22Rv1 (cell line): ENCODE measurements at regions not wholly inside any gene's neighbourhood (a gene's known extent, or its start where the extent isn't known, plus 50 kb on each side); places are given as distances from the start of the nearest gene placed in this dataset.

Experiments used
- H3K27ac ChIP-seq: fragments of 450-650 bp; 2 replicates; pipeline ENCODE4 v1.5.1; 2017
- ZFX ChIP-seq: fragments of 450-650 bp; IDR thresholded peaks from 2 replicates; pipeline ENCODE4 v1.6.1; 2017; ENCODE audit warnings: antibody characterized with exemption, borderline replicate concordance
- TF ChIP-seq, protein P1 (sequence below): fragments of 450-650 bp; IDR thresholded peaks from 2 replicates; pipeline ENCODE4 v1.5.1; 2017; ENCODE audit warnings: mild to moderate bottlenecking

DNA sequence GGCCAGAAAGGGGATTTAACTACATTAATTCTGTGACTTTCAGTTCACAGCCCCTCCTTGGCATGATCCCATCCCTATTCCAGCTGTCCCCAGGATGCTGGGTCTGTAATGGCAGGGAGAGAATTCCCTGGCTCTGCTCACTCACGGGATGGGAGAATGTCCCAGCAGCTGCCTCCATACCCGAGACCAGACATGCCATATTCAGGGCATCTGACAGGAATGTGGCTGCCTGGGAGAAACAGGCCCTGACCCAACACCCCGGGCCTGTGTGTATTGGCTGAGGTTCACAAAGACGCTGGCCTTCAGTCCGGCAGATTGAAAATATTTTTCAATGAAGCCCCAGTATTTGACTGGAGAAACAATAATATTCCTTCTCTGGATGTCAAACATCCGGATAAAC lies 83.6 kb upstream of the SMAD3 start:
- TF ChIP-seq, protein P1, sequence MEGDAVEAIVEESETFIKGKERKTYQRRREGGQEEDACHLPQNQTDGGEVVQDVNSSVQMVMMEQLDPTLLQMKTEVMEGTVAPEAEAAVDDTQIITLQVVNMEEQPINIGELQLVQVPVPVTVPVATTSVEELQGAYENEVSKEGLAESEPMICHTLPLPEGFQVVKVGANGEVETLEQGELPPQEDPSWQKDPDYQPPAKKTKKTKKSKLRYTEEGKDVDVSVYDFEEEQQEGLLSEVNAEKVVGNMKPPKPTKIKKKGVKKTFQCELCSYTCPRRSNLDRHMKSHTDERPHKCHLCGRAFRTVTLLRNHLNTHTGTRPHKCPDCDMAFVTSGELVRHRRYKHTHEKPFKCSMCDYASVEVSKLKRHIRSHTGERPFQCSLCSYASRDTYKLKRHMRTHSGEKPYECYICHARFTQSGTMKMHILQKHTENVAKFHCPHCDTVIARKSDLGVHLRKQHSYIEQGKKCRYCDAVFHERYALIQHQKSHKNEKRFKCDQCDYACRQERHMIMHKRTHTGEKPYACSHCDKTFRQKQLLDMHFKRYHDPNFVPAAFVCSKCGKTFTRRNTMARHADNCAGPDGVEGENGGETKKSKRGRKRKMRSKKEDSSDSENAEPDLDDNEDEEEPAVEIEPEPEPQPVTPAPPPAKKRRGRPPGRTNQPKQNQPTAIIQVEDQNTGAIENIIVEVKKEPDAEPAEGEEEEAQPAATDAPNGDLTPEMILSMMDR: no peak
- no peak for TF ChIP-seq ZFX
- no peak overlapping the region for H3K27ac ChIP-seq

DNA sequence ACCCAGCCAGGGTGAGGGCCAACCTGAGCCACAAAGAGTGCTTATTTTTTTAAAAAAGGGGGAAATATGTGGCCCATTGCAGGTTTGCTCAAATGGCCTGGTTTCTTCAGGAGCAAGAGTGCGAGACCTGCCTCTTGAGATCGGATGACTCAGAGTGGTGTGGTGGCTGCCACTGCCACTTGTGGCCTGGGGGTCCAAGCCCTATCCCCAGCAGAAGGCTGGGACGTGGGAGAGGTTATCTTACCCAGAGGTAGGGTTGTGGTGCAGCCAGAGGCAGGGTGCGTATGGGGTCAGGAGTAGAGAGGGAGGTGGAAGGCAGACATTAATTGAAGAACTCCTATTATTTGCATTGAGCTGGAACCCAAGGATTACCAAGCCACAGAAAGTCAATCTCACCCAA lies 83.2 kb upstream of the SMAD3 start:
- no peak overlapping the region for H3K27ac ChIP-seq
- TF ChIP-seq, protein P1: no peak
- TF ChIP-seq ZFX: no peak

DNA sequence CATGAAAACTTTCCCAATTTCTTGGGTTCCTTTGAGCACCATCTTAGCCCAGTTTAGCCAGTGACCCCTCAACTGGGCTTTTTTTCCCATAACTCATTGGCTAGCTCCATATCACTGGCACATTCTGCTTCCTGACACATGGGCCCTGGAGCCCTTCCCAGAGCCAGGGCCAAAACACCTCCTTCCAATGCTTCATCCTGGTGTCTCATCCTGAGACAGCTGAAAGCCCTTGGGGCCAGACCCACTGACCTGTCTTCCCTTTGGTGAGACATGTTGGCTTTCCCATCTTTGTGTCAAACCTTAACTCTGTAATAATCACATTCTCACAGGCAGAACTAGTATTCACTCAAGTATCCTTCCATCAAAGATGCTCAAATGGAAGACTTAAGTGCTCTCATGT lies 82.6 kb upstream of the SMAD3 start:
- H3K27ac ChIP-seq: no peak overlapping the region
- no peak for TF ChIP-seq ZFX
- TF ChIP-seq, protein P1: no peak

DNA sequence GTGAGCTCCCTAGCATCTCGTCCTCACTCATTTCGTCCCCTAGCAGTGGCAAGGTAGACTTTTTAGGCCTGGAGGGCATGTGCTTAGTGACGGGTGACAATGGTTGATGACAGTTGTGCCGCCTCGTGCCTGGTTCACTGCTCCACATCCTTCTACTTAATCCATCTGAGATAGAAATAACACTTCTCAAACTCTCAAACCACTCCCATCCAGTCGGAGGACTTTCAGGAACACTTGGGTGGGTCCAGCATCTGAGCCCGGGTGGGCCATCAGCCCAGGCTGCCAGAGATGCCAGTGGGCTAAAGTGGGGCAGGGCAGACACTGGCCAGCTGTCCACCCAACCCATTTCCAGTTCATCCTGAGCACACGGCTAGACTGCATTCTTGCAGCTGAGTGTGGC lies 79.7 kb upstream of the SMAD3 start:
- H3K27ac ChIP-seq: no peak overlapping the region
- TF ChIP-seq, protein P1: no peak
- no peak for TF ChIP-seq ZFX

DNA sequence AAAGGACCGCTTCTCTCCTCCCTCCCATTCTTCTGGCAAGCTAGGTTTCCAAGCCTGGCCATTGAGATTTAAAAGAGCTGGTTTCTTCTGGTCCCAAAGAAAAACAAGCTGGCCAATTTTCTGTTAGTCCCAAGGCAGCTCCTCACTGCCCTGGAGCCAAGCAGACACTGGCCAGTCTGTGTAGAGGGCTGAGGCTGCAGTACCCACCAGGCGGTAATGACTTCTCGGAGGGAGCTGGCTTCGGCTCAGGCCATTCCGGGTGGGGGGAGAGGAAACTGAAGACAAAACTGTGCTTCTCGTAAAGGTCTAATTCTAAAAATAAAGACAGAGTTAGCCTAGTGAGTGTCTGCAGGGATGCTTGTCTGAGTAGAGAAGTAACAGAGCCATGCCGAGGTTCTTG lies 78.5 kb upstream of the SMAD3 start:
- H3K27ac ChIP-seq: no peak overlapping the region
- TF ChIP-seq ZFX: no peak
- TF ChIP-seq, protein P1: no peak

DNA sequence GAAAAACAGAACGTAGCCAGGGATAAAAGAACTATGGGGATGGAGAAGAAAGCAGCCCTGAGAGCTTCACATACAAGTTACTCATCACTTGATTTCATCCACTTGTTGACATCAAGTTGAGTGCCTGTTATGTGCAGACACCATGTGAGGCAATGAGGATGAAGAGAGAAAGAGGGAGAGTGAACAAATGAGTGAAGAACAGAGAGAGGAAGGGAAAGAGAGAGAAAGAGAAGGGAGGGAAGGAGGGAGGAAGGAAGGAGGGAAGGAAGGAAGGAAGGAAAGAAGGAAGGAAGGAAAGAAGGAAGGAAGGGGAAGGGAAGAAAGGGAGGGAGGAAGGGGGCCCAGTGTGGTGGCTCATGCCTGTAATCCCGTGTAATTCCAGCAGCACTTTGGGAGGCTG lies 72.3 kb upstream of the SMAD3 start:
- no peak overlapping the region for H3K27ac ChIP-seq
- TF ChIP-seq, protein P1: no peak
- TF ChIP-seq ZFX: no peak

DNA sequence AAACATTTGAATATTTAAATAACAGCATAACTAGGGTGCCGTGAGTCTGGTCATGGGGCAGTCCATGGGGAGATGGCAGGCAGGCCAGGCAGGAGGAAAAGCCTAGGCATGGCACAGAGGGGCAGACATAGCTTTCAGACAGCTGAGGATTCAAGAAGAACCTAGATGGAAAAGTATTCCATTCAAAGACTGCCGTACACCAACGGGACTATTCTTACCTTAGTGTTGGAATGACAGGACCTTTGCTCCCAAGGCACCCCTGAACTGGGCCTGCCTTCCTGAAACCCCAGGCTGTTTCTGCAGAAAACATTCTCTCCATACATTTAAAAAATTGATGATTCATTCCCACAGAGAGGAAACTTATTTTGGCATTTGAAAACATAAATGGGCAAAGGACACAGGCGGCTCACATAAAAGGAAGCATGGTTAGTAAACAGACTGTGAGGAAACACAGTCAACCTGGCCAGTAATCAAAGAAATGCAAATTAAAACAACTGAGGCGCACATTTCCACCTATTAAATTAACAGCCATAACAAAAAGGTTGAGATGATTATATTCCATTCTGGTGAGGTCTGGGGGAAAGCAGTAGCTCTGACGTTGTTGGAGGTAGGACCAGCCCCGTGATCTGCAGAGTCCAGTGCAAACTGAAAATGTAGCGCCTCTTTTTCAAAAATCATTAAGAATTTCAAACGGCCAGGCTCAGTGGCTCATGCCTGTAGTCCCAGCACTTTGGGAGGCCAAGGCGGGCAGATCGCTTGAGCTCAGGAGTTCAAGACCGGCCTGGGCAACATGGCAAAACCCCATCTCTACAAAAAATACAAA lies 71.3 kb upstream of the SMAD3 start:
- H3K27ac ChIP-seq: no peak overlapping the region
- no peak for TF ChIP-seq ZFX
- TF ChIP-seq, protein P1: no peak
